AG04450 (cell line): ENCODE measurements at regions not wholly inside any gene's neighbourhood (a gene's known extent, or its start where the extent isn't known, plus 50 kb on each side); places are given as distances from the start of the nearest gene placed in this dataset.

ENCODE experiments used
- CTCF ChIA-PET: fragments of 300-600, 350-600 bp; formaldehyde crosslinking; extraction: SDS; loops from one replicate; lab custom pipeline; 2022; ENCODE audit warnings: antibody characterized with exemption, inconsistent platforms; lab: Charles Lee
- POLR2A ChIA-PET: fragments of 350-600 bp; formaldehyde crosslinking; extraction: SDS; loops from one replicate; lab custom pipeline; 2021; ENCODE audit warnings: antibody characterized with exemption, inconsistent platforms; lab: Yijun Ruan, JAX
- DNase-seq: peaks from one replicate; pipeline ENCODE4 v3.0.0-alpha.2; 2011; ENCODE audit warnings: low read depth, low spot score
- H3K27ac ChIP-seq: one replicate; pipeline ENCODE4 v1.5.1; 2012; ENCODE audit warnings: low read depth, low read length, control low read depth
- H3K27me3 ChIP-seq: one replicate; pipeline ENCODE4 v1.6.0; 2012; ENCODE audit warnings: low read length; ENCODE audit not compliant: control insufficient read depth, insufficient read depth
- H3K4me3 ChIP-seq: 2 replicates; pipeline ENCODE4 v1.5.1; 2011; ENCODE audit warnings: mild to moderate bottlenecking, low read depth, low read length, control low read depth
- H3K9me3 ChIP-seq: 2 replicates; pipeline ENCODE4 v1.5.1; 2012; ENCODE audit warnings: low read length; ENCODE audit not compliant: control insufficient read depth, insufficient read depth
- TF ChIP-seq, protein P1 (sequence below): IDR thresholded peaks from 2 replicates; pipeline ENCODE4 v1.5.1; 2011; ENCODE audit warnings: low read depth, low read length, control low read depth, inconsistent platforms

DNA sequence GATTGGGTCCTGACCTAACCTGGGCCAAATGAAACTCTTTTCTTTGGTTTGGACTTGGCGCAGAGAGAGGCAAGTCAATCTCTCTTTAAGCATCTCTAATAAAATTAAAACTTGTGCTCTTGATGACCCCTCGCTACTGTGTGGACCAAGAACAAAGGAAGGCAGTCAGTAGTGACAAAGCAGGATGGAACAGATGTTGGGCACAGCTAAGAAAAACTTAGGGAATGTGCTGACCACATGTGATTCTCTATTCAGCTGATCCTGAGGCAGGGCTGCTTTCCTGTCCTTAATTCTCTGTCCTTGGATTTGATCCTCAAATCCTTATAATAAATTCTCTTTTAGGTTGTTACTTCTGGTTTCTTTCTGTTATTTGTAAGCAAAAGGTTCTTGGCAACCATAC, 259.9 kb downstream of the ZIC1 start:
- Histone ChIP-seq H3K9me3 (no peaks in the 10 kb centered on the region), H3K27me3 (no peaks in the 10 kb centered on the region), H3K27ac (no peak overlapping the region), H3K4me3 (no peak overlapping the region)
- no peak for DNase-seq
- CTCF ChIA-PET = no interaction called here
- POLR2A ChIA-PET = no interaction called here
- TF ChIP-seq, protein P1, sequence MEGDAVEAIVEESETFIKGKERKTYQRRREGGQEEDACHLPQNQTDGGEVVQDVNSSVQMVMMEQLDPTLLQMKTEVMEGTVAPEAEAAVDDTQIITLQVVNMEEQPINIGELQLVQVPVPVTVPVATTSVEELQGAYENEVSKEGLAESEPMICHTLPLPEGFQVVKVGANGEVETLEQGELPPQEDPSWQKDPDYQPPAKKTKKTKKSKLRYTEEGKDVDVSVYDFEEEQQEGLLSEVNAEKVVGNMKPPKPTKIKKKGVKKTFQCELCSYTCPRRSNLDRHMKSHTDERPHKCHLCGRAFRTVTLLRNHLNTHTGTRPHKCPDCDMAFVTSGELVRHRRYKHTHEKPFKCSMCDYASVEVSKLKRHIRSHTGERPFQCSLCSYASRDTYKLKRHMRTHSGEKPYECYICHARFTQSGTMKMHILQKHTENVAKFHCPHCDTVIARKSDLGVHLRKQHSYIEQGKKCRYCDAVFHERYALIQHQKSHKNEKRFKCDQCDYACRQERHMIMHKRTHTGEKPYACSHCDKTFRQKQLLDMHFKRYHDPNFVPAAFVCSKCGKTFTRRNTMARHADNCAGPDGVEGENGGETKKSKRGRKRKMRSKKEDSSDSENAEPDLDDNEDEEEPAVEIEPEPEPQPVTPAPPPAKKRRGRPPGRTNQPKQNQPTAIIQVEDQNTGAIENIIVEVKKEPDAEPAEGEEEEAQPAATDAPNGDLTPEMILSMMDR = no peak

DNA sequence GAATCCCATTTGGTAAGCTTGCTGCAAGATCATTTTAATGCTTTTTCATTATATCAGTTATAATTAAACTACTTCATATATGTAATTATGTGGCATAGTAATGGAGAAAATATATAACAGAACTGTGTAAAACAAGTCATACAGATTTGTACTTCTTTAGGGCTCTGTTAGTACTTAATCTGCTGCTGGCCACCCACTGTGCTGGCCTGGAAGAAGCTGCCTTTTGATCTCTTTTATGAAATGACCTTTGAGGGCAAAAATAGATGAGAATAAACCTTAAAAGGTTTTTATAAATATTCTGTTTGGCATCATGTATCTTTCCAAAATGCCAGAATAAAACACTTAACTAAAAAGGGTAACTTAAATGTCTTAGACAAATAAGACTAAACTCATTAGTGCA, 262.9 kb downstream of the ZIC1 start:
- TF ChIP-seq, protein P1 = no peak
- no peak overlapping the region for H3K27ac ChIP-seq
- CTCF ChIA-PET = no interaction called here
- H3K9me3 ChIP-seq = no peaks in the 10 kb centered on the region
- POLR2A ChIA-PET = no interaction called here
- DNase-seq = no peak
- H3K27me3 ChIP-seq = no peaks in the 10 kb centered on the region
- no peak overlapping the region for H3K4me3 ChIP-seq

DNA sequence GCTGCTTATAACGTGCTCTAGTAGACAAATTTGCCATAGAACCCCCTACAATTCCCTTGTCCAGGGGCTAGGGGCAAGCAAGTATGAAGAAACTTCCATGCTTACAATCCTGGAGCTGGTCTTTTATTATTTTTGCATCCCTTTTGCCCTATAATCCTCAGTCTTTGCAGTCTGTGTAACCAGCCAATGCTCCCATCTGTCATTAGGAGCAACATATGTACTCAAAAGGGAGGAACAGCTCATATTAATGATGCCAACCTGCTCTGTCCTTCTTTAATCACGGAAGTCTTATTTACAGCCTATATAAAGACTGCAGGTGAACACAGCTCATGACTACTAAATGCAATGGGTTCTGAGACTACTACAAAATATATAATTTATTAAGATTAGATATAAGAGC, 263.3 kb downstream of the ZIC1 start:
- Histone ChIP-seq H3K27me3 (no peaks in the 10 kb centered on the region), H3K9me3 (no peaks in the 10 kb centered on the region), H3K27ac (no peak overlapping the region), H3K4me3 (no peak overlapping the region)
- ChIA-PET POLR2A (no interaction called here), CTCF (no interaction called here)
- TF ChIP-seq, protein P1 = no peak
- no peak for DNase-seq

DNA sequence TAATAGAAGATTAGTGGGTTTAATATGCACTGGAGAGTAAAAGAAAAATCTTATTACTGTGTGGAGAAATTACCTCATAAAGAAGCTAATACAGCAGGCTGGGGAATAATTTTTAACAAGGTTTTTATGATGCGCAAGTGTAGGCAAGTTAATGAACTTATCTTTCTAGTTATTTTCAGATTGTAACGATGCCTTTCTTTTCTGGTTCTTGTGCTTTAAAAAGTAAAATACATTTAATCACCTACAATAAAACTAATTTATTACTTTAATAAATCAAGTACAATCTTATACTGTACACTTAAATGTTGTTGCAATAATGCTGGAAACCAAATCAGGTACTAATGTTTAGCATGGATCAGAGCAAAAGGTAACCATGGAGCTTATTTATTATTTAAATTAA, 266.6 kb downstream of the ZIC1 start:
- ChIA-PET POLR2A (no interaction called here), CTCF (no interaction called here)
- Histone ChIP-seq H3K4me3 (no peak overlapping the region), H3K27ac (no peak overlapping the region), H3K27me3 (no peaks in the 10 kb centered on the region), H3K9me3 (no peaks in the 10 kb centered on the region)
- DNase-seq = no peak
- TF ChIP-seq, protein P1 = no peak

DNA sequence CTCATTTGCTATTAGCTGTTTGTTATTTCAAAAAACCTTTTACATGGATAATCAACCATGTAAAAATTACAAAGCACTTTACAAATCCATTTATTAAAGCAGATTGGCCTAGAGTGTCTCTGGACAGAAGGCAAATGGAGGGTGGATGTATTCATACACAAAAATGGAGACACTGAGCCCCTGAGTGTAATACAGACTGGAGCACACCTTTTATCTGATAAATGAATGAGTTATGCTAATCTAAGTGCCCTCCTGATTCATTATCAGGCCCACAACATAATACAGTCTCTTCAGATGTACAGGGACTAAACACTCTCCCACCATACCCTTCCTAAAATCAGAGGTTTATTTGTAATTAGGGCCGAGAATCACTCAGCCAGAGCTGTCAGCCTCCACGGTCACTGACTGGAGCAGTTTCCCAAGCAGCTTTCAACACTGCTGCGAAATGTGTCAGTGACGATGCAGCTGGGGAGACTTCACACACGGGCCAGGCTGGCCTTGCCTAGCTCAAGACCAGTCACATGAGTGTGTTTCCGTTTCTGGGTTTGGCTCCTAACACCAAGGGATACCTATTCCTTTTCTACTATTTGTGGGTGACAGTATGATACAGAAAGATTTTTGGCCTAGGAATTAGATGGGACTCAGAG, 271.8 kb downstream of the ZIC1 start:
- Histone ChIP-seq H3K9me3 (no peaks in the 10 kb centered on the region), H3K27ac (no peak overlapping the region), H3K27me3 (no peaks in the 10 kb centered on the region), H3K4me3 (no peak overlapping the region)
- no peak for DNase-seq
- TF ChIP-seq, protein P1 = no peak
- ChIA-PET POLR2A (no interaction called here), CTCF (no interaction called here)
